ENCODE measurements at regions not wholly inside any gene's neighbourhood (a gene's known extent, or its start where the extent isn't known, plus 50 kb on each side); places are given as distances from the start of the nearest gene placed in this dataset.

GRCh38 chr21:24759348-24760075 lies 847.8 kb downstream of the MRPL39 start:
- ChIA-PET POLR2A (ENCODE audit: low non-redundant PET) (no interaction called here), CTCF (interaction anchor here (0.6 kb wide), 3 partner anchors 11 to 136 kb away, joined by 3 to 12 read pairs (median 7); no protein-coding TSS in a partner anchor)
- no peak for TF ChIP-seq CTCF (conservative IDR thresholded peaks at IDR 0.05; ENCODE audit: low read depth)
- no peak overlapping the region for H3K27ac ChIP-seq
- no peak for DNase-seq (ENCODE audit: low spot score)

GRCh38 chr21:24738063-24738462 lies 869.2 kb downstream of the MRPL39 start:
- no peak for DNase-seq (ENCODE audit: low spot score)
- POLR2A ChIA-PET (ENCODE audit: low non-redundant PET) = no interaction called here
- TF ChIP-seq CTCF (conservative IDR thresholded peaks at IDR 0.05; ENCODE audit: low read depth) = no peak
- H3K27ac ChIP-seq = no peak overlapping the region
- CTCF ChIA-PET = no interaction called here

GRCh38 chr21:24737296-24737850 lies 869.9 kb downstream of the MRPL39 start:
- ChIA-PET CTCF (no interaction called here), POLR2A (ENCODE audit: low non-redundant PET) (no interaction called here)
- DNase-seq (ENCODE audit: low spot score) = no peak
- no peak for TF ChIP-seq CTCF (conservative IDR thresholded peaks at IDR 0.05; ENCODE audit: low read depth)
- no peak overlapping the region for H3K27ac ChIP-seq

- CTCF ChIA-PET = interaction anchor here (0.6 kb wide), 1 partner anchor 36 kb away, joined by 4 read pairs; no protein-coding TSS in a partner anchor
- no peak overlapping the region for H3K27ac ChIP-seq
- DNase-seq (ENCODE audit: low spot score) = no peak
- POLR2A ChIA-PET (ENCODE audit: low non-redundant PET) = no interaction called here
- no peak for TF ChIP-seq CTCF (conservative IDR thresholded peaks at IDR 0.05; ENCODE audit: low read depth)
These were observed 876.6 kb downstream of the MRPL39 start for GRCh38 chr21:24730661-24731060.

- POLR2A ChIA-PET (ENCODE audit: low non-redundant PET) = no interaction called here
- DNase-seq (ENCODE audit: low spot score) = no peak
These were observed 877.7 kb downstream of the MRPL39 start for GRCh38 chr21:24729568-24729967.

More at GRCh38 chr21:24729568-24729967, 877.7 kb downstream of the MRPL39 start:
- TF ChIP-seq CTCF (conservative IDR thresholded peaks at IDR 0.05; ENCODE audit: low read depth) = no peak
- no peak overlapping the region for H3K27ac ChIP-seq
- CTCF ChIA-PET = no interaction called here

Measured in RWPE1 (cell line).